ENCODE measurements at regions not wholly inside any gene's neighbourhood (a gene's known extent, or its start where the extent isn't known, plus 50 kb on each side); places are given as distances from the start of the nearest gene placed in this dataset.
"Not testable (repeated sequence)": the region's sequence is repeated elsewhere in the genome, so short reads cannot be mapped to it uniquely, and the experiment has no call there.

DNA sequence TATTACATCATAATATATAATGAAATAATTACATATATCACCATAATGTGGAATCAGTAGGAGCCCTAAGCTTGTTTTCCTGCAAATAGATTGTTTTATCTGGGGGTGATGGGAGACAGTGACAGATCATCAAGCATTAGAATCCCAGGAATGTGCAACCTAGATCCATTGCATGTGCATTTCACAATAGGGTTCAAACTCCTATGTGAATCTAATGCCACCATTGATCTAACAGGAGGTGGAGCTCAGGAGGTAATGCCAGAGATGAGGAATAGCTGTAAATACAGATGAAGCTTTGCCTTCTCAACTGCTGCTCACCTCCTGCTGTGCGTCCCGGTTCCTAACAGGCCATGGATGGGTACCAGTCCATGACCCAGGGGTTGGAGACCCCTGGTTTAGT lies 63.8 kb upstream of the CHORDC1 start:
- no peak for DNase-seq (ENCODE audit: low spot score)

DNA sequence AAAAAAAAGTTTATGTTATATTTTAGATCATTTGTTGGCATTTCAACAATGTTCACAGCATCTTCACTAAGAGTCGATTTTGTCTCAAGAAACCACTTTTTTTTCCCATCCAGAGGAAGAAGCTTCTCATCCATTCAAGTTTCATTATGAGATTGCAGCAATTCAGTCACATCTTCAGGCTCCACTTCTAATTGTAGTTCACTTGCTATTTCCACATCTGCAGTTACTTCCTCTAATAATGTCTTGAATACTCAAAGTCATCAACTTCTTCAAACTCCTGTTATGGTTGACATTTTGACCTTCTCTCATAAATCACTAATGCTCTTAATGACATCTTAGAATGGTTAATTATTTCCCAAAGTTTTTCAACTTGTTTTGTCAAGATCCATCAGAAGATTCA lies 61.3 kb upstream of the CHORDC1 start:
- no peak for DNase-seq (ENCODE audit: low spot score)

DNA sequence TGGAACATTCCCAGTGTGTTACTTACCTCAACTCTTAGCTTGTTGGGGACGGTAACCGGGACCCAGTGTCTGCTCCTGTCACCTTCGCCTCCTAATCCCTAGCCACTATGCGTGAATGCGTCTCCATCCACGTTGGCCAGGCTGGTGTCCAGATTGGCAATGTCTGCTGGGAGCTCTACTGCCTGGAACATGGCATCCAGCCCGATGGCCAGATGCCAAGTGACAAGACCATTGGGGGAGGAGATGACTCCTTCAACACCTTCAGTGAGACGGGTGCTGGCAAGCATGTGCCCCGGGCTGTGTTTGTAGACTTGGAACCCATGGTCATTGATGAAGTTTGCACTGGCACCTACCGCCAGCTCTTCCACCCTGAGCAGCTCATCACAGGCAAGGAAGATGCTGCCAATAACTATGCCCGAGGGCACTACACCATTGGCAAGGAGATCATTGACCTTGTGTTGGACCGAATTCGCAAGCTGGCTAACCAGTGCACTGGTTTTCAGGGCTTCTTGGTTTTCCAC lies 59.8 kb upstream of the CHORDC1 start:
- not testable (repeated sequence) for DNase-seq (ENCODE audit: low spot score)

DNA sequence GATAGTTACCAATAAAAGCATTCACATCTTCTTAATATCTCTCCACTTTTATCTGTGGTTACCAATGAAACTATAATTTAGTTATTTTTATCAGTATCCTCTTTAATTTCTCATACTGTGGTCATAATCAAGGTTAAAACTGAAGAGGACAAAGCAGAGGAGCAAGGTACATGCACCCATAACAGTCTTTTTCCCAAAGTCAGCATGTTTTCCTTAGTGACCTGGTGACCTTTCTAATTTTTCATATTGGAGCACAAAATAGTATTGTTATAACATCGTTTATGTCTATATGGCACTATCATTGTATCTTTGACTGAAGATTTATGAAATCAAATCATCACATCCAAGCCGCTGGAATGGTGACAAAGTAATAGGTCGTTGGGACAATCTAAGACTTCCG lies 51.5 kb upstream of the CHORDC1 start:
- DNase-seq (ENCODE audit: low spot score): no peak
